Dermis blood vessel endothelial cell (primary cell): ENCODE measurements at regions not wholly inside any gene's neighbourhood (a gene's known extent, or its start where the extent isn't known, plus 50 kb on each side); places are given as distances from the start of the nearest gene placed in this dataset.

Source experiments
- DNase-seq: peaks from one replicate; pipeline ENCODE4 v3.0.0; 2010

- DNase-seq, result no peak
Observed at GRCh38 chr2:151029406-151030157, 232.1 kb downstream of the RBM43 start.

GRCh38 chr2:151028691-151029176, 232.9 kb downstream of the RBM43 start:
- no peak for DNase-seq

- no peak for DNase-seq
Observed at GRCh38 chr2:151027151-151027550, 234.5 kb downstream of the RBM43 start.

- DNase-seq, result no peak
Observed at GRCh38 chr2:151025816-151026215, 235.8 kb downstream of the RBM43 start.

GRCh38 chr2:151024696-151025251, 236.9 kb downstream of the RBM43 start:
- DNase-seq, result no peak

GRCh38 chr2:151021747-151022452, 239.8 kb downstream of the RBM43 start:
- DNase-seq, result no peak

- no peak for DNase-seq
Observed at GRCh38 chr2:151020411-151020810, 241.3 kb downstream of the RBM43 start.

GRCh38 chr2:151009437-151010175, 252.1 kb downstream of the RBM43 start:
- no peak for DNase-seq

GRCh38 chr2:151007365-151007764, 254.3 kb downstream of the RBM43 start:
- DNase-seq, result no peak

GRCh38 chr2:151002959-151003600, 258.6 kb downstream of the RBM43 start:
- DNase-seq, result no peak

GRCh38 chr2:150997702-150998440, 263.8 kb downstream of the RBM43 start:
- no peak for DNase-seq

- no peak for DNase-seq
Observed at GRCh38 chr2:150997066-150997465, 264.6 kb downstream of the RBM43 start.

GRCh38 chr2:150994076-150994475, 267.6 kb downstream of the RBM43 start:
- DNase-seq, result no peak

- no peak for DNase-seq
Observed at GRCh38 chr2:150989969-150990368, 271.7 kb downstream of the RBM43 start.

- DNase-seq, result no peak
Observed at GRCh38 chr2:150985741-150986140, 275.9 kb downstream of the RBM43 start.

GRCh38 chr2:150983314-150983897, 278.3 kb downstream of the RBM43 start:
- DNase-seq, result no peak

- no peak for DNase-seq
Observed at GRCh38 chr2:150981826-150982225, 279.8 kb downstream of the RBM43 start.

- DNase-seq, result no peak
Observed at GRCh38 chr2:150978053-150978452, 283.6 kb downstream of the RBM43 start.

- no peak for DNase-seq
Observed at GRCh38 chr2:150977296-150977695, 284.4 kb downstream of the RBM43 start.

- no peak for DNase-seq
Observed at GRCh38 chr2:150976604-150977003, 285.1 kb downstream of the RBM43 start.

- no peak for DNase-seq
Observed at GRCh38 chr2:150974864-150975263, 286.8 kb downstream of the RBM43 start.
